Mesenchymal stem cell (in vitro differentiated cells and primary cell): ENCODE measurements at regions not wholly inside any gene's neighbourhood (a gene's known extent, or its start where the extent isn't known, plus 50 kb on each side); places are given as distances from the start of the nearest gene placed in this dataset.

Experiments used
- DNase-seq: peaks from one replicate; pipeline ENCODE4 v3.0.0-alpha.2; 2013
- H2AFZ ChIP-seq: one replicate; pipeline ENCODE4 v1.6.1; 2013; ENCODE audit warnings: low read depth, mild to moderate bottlenecking, control low read depth, inconsistent platforms, low read length, moderate library complexity
- H2AK5ac ChIP-seq: 2 replicates; pipeline ENCODE4 v1.6.1; 2013; ENCODE audit warnings: low read length, moderate library complexity, mild to moderate bottlenecking, inconsistent platforms; ENCODE audit not compliant: severe bottlenecking
- H2BK120ac ChIP-seq: one replicate; pipeline ENCODE4 v1.6.1; 2013; ENCODE audit warnings: low read depth, mild to moderate bottlenecking, inconsistent platforms, low read length, moderate library complexity
- H2BK12ac ChIP-seq, 2 experiments: one replicate each; pipeline ENCODE4 v1.6.1; 2013; ENCODE audit warnings: inconsistent platforms in 2 of 2, low read length in 2 of 2, mild to moderate bottlenecking in 2 of 2, moderate library complexity in 2 of 2, control low read depth in 1 of 2
- H2BK15ac ChIP-seq: one replicate; pipeline ENCODE4 v1.6.1; 2013; ENCODE audit warnings: mild to moderate bottlenecking, low read depth, inconsistent platforms; ENCODE audit not compliant: poor library complexity, severe bottlenecking
- H2BK5ac ChIP-seq: 2 replicates; pipeline ENCODE4 v1.6.1; 2013; ENCODE audit warnings: low read depth, mild to moderate bottlenecking, low read length, control low read depth, inconsistent platforms; ENCODE audit not compliant: poor library complexity, severe bottlenecking
- H3K14ac ChIP-seq, 2 experiments: one replicate each; pipeline ENCODE4 v1.6.1; 2013; ENCODE audit warnings: inconsistent platforms in 2 of 2, low read length in 2 of 2, control low read depth in 1 of 2, mild to moderate bottlenecking in 1 of 2, moderate library complexity in 1 of 2
- H3K18ac ChIP-seq, 2 experiments: one replicate each; pipeline ENCODE4 v1.6.1; 2013; ENCODE audit warnings: inconsistent platforms in 2 of 2, low read length in 2 of 2, control low read depth in 1 of 2, low read depth in 1 of 2, mild to moderate bottlenecking in 1 of 2
- H3K23ac ChIP-seq, 2 experiments: one replicate each; pipeline ENCODE4 v1.6.1; 2013; ENCODE audit warnings: inconsistent platforms in 2 of 2, low read length in 2 of 2, mild to moderate bottlenecking in 2 of 2, moderate library complexity in 2 of 2, control low read depth in 1 of 2
- H3K27ac ChIP-seq: 2 replicates; pipeline ENCODE4 v1.5.1; 2013; ENCODE audit warnings: mild to moderate bottlenecking, moderate library complexity, low read length, control low read depth, inconsistent platforms; ENCODE audit not compliant: poor library complexity, severe bottlenecking
- H3K27me3 ChIP-seq, 2 experiments: 2 replicates each; pipeline versions ENCODE4 v1.6.1 to v1.7.0; 2013; ENCODE audit warnings: low read length in 2 of 2, mild to moderate bottlenecking in 2 of 2, moderate library complexity in 2 of 2, control low read depth in 1 of 2, inconsistent platforms in 1 of 2; ENCODE audit not compliant: control insufficient read depth in 1 of 2, insufficient read depth in 1 of 2
- H3K36me3 ChIP-seq, 2 experiments: 2 replicates each; pipeline versions ENCODE4 v1.6.1 to v1.7.0; 2013; ENCODE audit warnings: low read length in 2 of 2, control low read depth in 1 of 2, inconsistent platforms in 1 of 2, low read depth in 1 of 2, mild to moderate bottlenecking in 1 of 2; ENCODE audit not compliant: insufficient read depth in 2 of 2, control insufficient read depth in 1 of 2
- H3K4ac ChIP-seq, 2 experiments: one replicate each; pipeline ENCODE4 v1.6.1; 2013; ENCODE audit warnings: inconsistent platforms in 2 of 2, low read length in 2 of 2, mild to moderate bottlenecking in 2 of 2, moderate library complexity in 2 of 2, control low read depth in 1 of 2, low read depth in 1 of 2
- H3K4me1 ChIP-seq: 2 replicates; pipeline ENCODE4 v1.6.1; 2013; ENCODE audit warnings: low read depth, low read length, control low read depth; ENCODE audit not compliant: control insufficient read depth, insufficient read depth
- H3K4me2 ChIP-seq: 2 replicates; pipeline ENCODE4 v1.6.1; 2013; ENCODE audit warnings: low read length, mild to moderate bottlenecking, inconsistent platforms; ENCODE audit not compliant: poor library complexity, severe bottlenecking
- H3K4me3 ChIP-seq, 2 experiments: 2 replicates each; pipeline versions ENCODE4 v1.5.1 to v1.7.0; 2013; ENCODE audit warnings: low read length in 2 of 2, mild to moderate bottlenecking in 2 of 2, control low read depth in 1 of 2, low read depth in 1 of 2; ENCODE audit not compliant: insufficient read depth in 1 of 2
- H3K79me1 ChIP-seq: replicated peaks from 2 replicates; pipeline ENCODE4 v1.6.1; 2013; ENCODE audit warnings: mild to moderate bottlenecking, control low read depth, low read length, inconsistent platforms; ENCODE audit not compliant: poor library complexity, severe bottlenecking
- H3K9ac ChIP-seq: 2 replicates; pipeline ENCODE4 v1.7.0; 2013; ENCODE audit warnings: mild to moderate bottlenecking, low read length, moderate library complexity
- H3K9me3 ChIP-seq: 2 replicates; pipeline ENCODE4 v1.7.0; 2013; ENCODE audit warnings: mild to moderate bottlenecking, low read length; ENCODE audit not compliant: control insufficient read depth
- H4K8ac ChIP-seq: one replicate; pipeline ENCODE4 v1.6.1; 2013; ENCODE audit warnings: inconsistent platforms, mild to moderate bottlenecking, low read length, moderate library complexity
- H4K91ac ChIP-seq: one replicate; pipeline ENCODE4 v1.6.1; 2013; ENCODE audit warnings: mild to moderate bottlenecking, low read length, inconsistent platforms
- WGBS: methylation state at CpG from one replicate; pipeline ENCODE4 v1.1.7; 2013; ENCODE audit warnings: mixed read lengths; 5-methylcytosine and 5-hydroxymethylcytosine counted together

- H3K4me1 ChIP-seq, result no peaks in the 10 kb centered on the region
- no peak overlapping the region for H3K4me3 ChIP-seq
- no peak overlapping the region for H2AFZ ChIP-seq
- DNase-seq, result peak; percentile 1
- no peak overlapping the region for H2BK12ac ChIP-seq
- no peak overlapping the region for H3K18ac ChIP-seq
- no peak overlapping the region for H3K23ac ChIP-seq
- 84% methylated on average over 3 of the region's 5 CpGs for WGBS
- H2BK5ac ChIP-seq, result no peak overlapping the region
- no peak overlapping the region for H2BK15ac ChIP-seq
- no peak overlapping the region for H4K91ac ChIP-seq
- no peaks in the 10 kb centered on the region for H3K79me1 ChIP-seq
- no peak overlapping the region for H4K8ac ChIP-seq
- H3K14ac ChIP-seq, result no peak overlapping the region
- H3K9ac ChIP-seq, result no peak overlapping the region
- H3K4ac ChIP-seq, result no peak overlapping the region
- no peak overlapping the region for H2BK120ac ChIP-seq
- no peak overlapping the region for H2AK5ac ChIP-seq
- no peak overlapping the region for H3K4me2 ChIP-seq
- H3K27me3 ChIP-seq, result no peaks in the 10 kb centered on the region
- H3K36me3 ChIP-seq, result no peaks in the 10 kb centered on the region
- H3K27ac ChIP-seq, result no peak overlapping the region
- H3K9me3 ChIP-seq, result no peaks in the 10 kb centered on the region
These were observed 658.7 kb upstream of the EPHA5 start for GRCh38 chr4:66328803-66329574.

DNA sequence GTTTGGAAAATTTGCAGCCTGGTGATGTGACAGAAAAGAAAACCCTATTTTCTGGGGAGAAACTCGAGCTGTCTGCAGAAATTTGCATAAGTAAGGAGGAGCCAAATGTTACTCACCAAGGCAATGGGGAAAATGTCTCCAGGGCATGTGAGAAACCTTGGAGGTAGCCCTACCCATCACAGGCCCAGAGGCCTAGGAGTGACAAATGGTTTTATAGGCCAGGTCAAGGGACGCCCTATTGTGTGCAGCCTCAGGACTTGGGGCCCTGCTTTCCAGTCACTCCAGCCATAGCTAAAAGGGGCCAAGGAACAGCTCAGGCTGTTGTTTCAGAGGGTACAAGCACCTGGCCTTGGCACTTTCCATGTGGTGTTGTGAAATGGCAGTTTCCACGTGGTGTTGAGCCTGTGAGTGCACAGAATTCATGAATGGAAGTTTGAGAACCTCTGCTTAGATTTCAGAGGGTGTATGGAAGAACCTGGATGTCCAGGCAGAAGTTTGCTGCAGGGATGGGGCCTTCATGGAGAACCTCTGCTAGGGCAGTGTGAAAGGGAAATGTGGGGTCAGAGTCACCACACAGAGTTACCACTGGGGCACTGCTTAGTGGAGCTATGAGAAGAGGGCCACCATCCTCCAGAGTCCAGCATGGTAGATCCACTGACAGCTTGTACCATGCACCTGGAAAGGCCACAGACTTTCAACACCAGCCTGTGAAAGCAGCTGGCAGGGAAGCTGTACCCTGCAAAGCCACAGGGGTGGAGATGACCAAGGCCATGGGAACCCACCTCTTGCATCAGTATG is 637.6 kb upstream of the EPHA5 start:
- Histone ChIP-seq H4K8ac (no peak overlapping the region), H3K14ac (no peak overlapping the region), H3K27ac (no peak overlapping the region), H3K4me1 (no peaks in the 10 kb centered on the region), H3K4ac (no peak overlapping the region), H3K79me1 (no peaks in the 10 kb centered on the region), H3K4me3 (no peak overlapping the region), H2BK12ac (no peak overlapping the region), H3K9me3 (peaks cover 10% of the 10 kb centered on the region), H3K23ac (no peak overlapping the region), H2AFZ (no peak overlapping the region), H2BK15ac (no peak overlapping the region), H2AK5ac (no peak overlapping the region), H2BK5ac (no peak overlapping the region), H3K9ac (no peak overlapping the region), H3K27me3 (no peaks in the 10 kb centered on the region), H2BK120ac (no peak overlapping the region), H4K91ac (no peak overlapping the region), H3K18ac (no peak overlapping the region), H3K36me3 (no peaks in the 10 kb centered on the region), H3K4me2 (no peak overlapping the region)
- 60% methylated on average over 3 of the region's 3 CpGs for WGBS
- no peak for DNase-seq

DNA sequence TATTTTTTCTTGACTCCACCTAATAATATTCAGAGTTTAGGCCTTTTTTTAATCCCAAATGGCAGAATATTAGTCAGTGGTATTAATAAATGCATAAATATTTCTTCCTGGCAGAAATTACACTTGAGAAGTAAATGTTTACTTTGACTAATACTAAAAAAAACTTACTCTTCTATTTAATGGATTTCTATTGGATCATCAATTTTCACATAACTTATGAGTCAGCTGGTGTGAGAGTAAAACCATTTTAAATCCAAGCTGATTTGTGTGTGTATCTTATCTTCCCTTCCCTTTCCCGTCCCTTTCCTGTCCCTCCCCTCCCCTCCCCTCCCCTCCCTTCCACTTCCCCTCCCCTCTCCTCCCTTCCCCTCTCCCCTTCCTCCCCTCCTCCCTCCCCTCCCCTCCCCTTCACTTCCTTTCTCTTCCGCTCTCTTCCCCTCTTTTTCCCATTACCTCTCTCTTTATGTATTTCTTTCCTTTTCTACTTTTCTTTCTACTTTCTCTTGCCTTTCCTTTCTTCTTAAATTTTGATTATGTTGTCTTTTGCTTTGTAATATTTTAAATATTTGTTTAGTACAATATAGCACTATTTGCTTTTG is 630.1 kb upstream of the EPHA5 start:
- 18% methylated on average over 1 of the region's 2 CpGs for WGBS
- H2BK5ac ChIP-seq, result no peak overlapping the region
- H3K4me2 ChIP-seq, result no peak overlapping the region
- no peaks in the 10 kb centered on the region for H3K4me1 ChIP-seq
- no peak overlapping the region for H2BK120ac ChIP-seq
- no peak overlapping the region for H3K27ac ChIP-seq
- H2AK5ac ChIP-seq, result no peak overlapping the region
- no peak overlapping the region for H3K14ac ChIP-seq
- no peak overlapping the region for H4K91ac ChIP-seq
- H3K4ac ChIP-seq, result no peak overlapping the region
- no peak overlapping the region for H2BK15ac ChIP-seq
- no peak overlapping the region for H2BK12ac ChIP-seq
- H3K36me3 ChIP-seq, result no peaks in the 10 kb centered on the region
- H3K4me3 ChIP-seq, result no peak overlapping the region
- H3K27me3 ChIP-seq, result no peaks in the 10 kb centered on the region
- no peak for DNase-seq
- no peaks in the 10 kb centered on the region for H3K9me3 ChIP-seq
- H2AFZ ChIP-seq, result no peak overlapping the region
- no peak overlapping the region for H4K8ac ChIP-seq
- H3K9ac ChIP-seq, result no peak overlapping the region
- no peak overlapping the region for H3K18ac ChIP-seq
- H3K23ac ChIP-seq, result no peak overlapping the region
- no peaks in the 10 kb centered on the region for H3K79me1 ChIP-seq

DNA sequence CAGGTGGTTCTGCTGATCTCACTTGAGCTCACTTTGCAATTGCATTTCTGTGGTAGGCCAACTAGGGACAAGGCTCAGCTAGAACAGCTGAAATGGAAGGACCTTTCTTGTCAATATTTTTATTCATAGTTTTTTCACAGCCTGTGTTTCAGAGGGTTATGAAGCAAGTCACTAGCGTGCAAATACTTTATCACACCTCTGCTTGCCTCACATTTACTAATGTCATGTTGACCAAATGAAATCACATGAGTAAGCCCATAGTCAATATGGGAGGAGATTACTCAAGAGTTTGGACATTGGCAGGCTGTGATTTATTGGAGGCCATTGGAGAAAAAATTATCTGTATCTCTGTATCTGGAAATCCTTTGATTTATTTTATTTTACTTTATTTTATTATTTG is 628.3 kb upstream of the EPHA5 start:
- Histone ChIP-seq H3K27me3 (no peaks in the 10 kb centered on the region), H2BK12ac (no peak overlapping the region), H3K79me1 (no peaks in the 10 kb centered on the region), H3K4ac (no peak overlapping the region), H3K36me3 (no peaks in the 10 kb centered on the region), H4K8ac (no peak overlapping the region), H2AFZ (no peak overlapping the region), H3K9ac (no peak overlapping the region), H3K27ac (no peak overlapping the region), H2BK120ac (no peak overlapping the region), H2BK15ac (no peak overlapping the region), H2AK5ac (no peak overlapping the region), H2BK5ac (no peak overlapping the region), H3K4me3 (no peak overlapping the region), H3K4me2 (no peak overlapping the region), H3K4me1 (no peaks in the 10 kb centered on the region), H3K9me3 (no peaks in the 10 kb centered on the region), H3K14ac (no peak overlapping the region), H4K91ac (no peak overlapping the region), H3K18ac (no peak overlapping the region), H3K23ac (no peak overlapping the region)
- DNase-seq, result no peak
- WGBS, result 67% methylated on average over 1 of the region's 1 CpG
